Testis (tissue), 2 donors: ENCODE measurements at regions not wholly inside any gene's neighbourhood (a gene's known extent, or its start where the extent isn't known, plus 50 kb on each side); places are given as distances from the start of the nearest gene placed in this dataset.

ENCODE experiments used
- CTCF ChIP-seq, 3 experiments: fragments of 450-650 bp in 2 of 3; fragments of 200-600 bp in 1 of 3; sonication (generic) in 1 of 3; IDR thresholded peaks; one replicate each; pipeline ENCODE4 v1.5.1; 2016 to 2019; ENCODE audit warnings: antibody characterized with exemption in 3 of 3, mild to moderate bottlenecking in 2 of 3, moderate library complexity in 1 of 3
- POLR2A ChIP-seq: fragments of 450-650 bp; IDR thresholded peaks from one replicate; pipeline ENCODE4 v1.6.1; 2017; ENCODE audit warnings: antibody characterized with exemption, mild to moderate bottlenecking, moderate library complexity

- TF ChIP-seq CTCF (IDR thresholded peaks at IDR 0.05) = no peak
- no peak for TF ChIP-seq POLR2A
Measured at GRCh38 chr21:38619480-38619879, 121.2 kb upstream of the ERG start.
